AG04450 (cell line): ENCODE measurements at regions not wholly inside any gene's neighbourhood (a gene's known extent, or its start where the extent isn't known, plus 50 kb on each side); places are given as distances from the start of the nearest gene placed in this dataset.

Experiments
- CTCF ChIA-PET: fragments of 300-600, 350-600 bp; formaldehyde crosslinking; extraction: SDS; loops from one replicate; lab custom pipeline; 2022; ENCODE audit warnings: antibody characterized with exemption, inconsistent platforms; lab: Charles Lee
- POLR2A ChIA-PET: fragments of 350-600 bp; formaldehyde crosslinking; extraction: SDS; loops from one replicate; lab custom pipeline; 2021; ENCODE audit warnings: antibody characterized with exemption, inconsistent platforms; lab: Yijun Ruan, JAX
- DNase-seq: peaks from one replicate; pipeline ENCODE4 v3.0.0-alpha.2; 2011; ENCODE audit warnings: low read depth, low spot score
- H3K27ac ChIP-seq: one replicate; pipeline ENCODE4 v1.5.1; 2012; ENCODE audit warnings: low read depth, low read length, control low read depth
- H3K27me3 ChIP-seq: one replicate; pipeline ENCODE4 v1.6.0; 2012; ENCODE audit warnings: low read length; ENCODE audit not compliant: control insufficient read depth, insufficient read depth
- H3K4me3 ChIP-seq: 2 replicates; pipeline ENCODE4 v1.5.1; 2011; ENCODE audit warnings: mild to moderate bottlenecking, low read depth, low read length, control low read depth
- H3K9me3 ChIP-seq: 2 replicates; pipeline ENCODE4 v1.5.1; 2012; ENCODE audit warnings: low read length; ENCODE audit not compliant: control insufficient read depth, insufficient read depth
- TF ChIP-seq, protein P1 (sequence below): IDR thresholded peaks from 2 replicates; pipeline ENCODE4 v1.5.1; 2011; ENCODE audit warnings: low read depth, low read length, control low read depth, inconsistent platforms

DNA sequence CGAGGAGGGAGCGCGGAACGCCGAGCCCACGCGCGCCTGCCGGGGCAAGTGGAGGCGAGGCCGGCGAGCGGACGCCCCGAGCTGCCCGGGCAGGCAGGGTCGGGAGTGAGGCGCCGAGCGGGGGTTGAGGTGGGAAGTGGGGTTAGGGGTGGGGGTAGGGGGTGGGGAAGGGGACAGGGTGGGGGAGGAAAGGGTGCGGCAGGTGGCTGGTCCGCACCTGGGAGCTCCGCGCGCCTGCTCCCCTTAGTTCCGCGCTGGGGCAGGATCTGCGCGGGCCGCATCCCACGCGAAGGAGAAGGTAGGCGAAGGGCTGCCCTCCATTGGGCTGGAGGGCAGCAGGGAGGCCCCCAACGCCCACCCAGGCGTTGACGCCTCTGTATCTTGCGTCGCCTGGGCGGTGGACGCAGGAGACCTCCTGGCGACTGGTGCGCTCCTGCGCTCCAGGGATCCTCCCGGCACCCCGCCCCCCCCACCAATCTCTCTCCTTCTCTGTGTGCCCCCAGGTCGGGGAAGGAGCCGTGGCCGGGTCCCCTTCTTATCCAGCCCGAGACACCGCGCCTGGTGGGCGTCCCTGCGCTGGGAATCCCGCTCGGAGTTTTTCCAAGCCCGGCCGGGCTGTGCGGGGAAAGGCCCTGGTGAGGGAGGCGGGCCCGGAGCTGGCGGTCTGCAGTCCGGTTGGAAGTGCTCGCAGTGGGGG, 51.3 kb upstream of the AMZ2 start:
- Histone ChIP-seq H3K27ac (no peak overlapping the region), H3K9me3 (peaks cover 6% of the 10 kb centered on the region; the same call in 1 of the 2 replicates), H3K4me3 (no peak overlapping the region), H3K27me3 (peaks cover 59% of the 10 kb centered on the region)
- CTCF ChIA-PET: interaction anchor here (0.5 kb wide), 1 partner anchor 57 kb away, joined by 3 read pairs; no protein-coding TSS in a partner anchor
- no peak for DNase-seq
- TF ChIP-seq, protein P1, sequence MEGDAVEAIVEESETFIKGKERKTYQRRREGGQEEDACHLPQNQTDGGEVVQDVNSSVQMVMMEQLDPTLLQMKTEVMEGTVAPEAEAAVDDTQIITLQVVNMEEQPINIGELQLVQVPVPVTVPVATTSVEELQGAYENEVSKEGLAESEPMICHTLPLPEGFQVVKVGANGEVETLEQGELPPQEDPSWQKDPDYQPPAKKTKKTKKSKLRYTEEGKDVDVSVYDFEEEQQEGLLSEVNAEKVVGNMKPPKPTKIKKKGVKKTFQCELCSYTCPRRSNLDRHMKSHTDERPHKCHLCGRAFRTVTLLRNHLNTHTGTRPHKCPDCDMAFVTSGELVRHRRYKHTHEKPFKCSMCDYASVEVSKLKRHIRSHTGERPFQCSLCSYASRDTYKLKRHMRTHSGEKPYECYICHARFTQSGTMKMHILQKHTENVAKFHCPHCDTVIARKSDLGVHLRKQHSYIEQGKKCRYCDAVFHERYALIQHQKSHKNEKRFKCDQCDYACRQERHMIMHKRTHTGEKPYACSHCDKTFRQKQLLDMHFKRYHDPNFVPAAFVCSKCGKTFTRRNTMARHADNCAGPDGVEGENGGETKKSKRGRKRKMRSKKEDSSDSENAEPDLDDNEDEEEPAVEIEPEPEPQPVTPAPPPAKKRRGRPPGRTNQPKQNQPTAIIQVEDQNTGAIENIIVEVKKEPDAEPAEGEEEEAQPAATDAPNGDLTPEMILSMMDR: no peak
- POLR2A ChIA-PET: no interaction called here

DNA sequence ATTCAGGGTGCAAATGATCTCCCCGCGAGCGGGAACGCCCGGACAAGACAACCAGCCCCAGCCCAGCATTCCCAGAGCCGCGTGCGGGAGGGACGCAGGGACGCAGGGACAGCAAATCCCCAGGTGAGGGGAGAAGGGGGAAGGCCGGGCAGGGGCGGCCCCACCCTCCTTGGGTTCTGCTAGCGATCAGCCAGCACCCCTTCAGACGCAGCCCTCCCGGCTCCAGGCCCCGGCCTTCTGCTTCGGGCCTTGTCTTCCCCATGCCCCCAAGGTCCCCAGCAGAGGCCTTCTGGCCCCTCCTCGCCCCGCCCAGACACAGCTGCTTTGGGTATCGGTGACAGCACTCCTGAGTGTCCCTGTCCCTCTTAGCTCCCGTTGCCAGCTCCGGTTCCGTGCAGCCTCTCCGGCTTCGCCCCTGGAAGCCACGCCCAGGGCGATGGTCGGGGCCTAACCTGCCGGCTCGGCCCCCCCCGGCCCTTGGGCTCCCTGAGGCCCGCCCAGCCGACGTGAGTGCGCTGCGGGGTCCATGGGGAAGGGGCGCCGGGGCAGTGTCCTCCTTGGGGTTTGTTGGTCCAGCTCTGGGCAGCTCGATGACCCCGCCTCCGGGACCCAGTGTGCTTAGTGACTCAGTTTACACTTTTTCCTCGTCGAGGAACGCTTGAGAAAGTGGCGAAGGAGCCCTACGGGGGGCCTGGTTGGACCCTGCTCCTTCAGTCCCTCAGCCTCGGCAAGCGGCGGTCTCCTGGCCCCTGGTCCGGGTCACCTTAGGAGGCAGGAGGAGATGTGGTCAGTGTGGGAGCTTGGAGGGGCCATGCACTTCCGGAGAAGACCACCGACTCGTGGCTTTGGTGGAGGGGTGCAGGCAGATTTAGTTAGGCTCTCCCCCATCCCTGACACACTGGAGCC, 50.5 kb upstream of the AMZ2 start:
- POLR2A ChIA-PET: no interaction called here
- H3K4me3 ChIP-seq: no peak overlapping the region
- H3K27me3 ChIP-seq: peaks cover 59% of the 10 kb centered on the region
- H3K27ac ChIP-seq: no peak overlapping the region
- TF ChIP-seq, protein P1: no peak
- H3K9me3 ChIP-seq: peaks cover 6% of the 10 kb centered on the region; the same call in 1 of the 2 replicates
- no peak for DNase-seq
- CTCF ChIA-PET: interaction anchor here (0.5 to 5.6 kb wide), 3 partner anchors 25 to 158 kb away, joined by 3 to 44 read pairs (median 5); no protein-coding TSS in a partner anchor

DNA sequence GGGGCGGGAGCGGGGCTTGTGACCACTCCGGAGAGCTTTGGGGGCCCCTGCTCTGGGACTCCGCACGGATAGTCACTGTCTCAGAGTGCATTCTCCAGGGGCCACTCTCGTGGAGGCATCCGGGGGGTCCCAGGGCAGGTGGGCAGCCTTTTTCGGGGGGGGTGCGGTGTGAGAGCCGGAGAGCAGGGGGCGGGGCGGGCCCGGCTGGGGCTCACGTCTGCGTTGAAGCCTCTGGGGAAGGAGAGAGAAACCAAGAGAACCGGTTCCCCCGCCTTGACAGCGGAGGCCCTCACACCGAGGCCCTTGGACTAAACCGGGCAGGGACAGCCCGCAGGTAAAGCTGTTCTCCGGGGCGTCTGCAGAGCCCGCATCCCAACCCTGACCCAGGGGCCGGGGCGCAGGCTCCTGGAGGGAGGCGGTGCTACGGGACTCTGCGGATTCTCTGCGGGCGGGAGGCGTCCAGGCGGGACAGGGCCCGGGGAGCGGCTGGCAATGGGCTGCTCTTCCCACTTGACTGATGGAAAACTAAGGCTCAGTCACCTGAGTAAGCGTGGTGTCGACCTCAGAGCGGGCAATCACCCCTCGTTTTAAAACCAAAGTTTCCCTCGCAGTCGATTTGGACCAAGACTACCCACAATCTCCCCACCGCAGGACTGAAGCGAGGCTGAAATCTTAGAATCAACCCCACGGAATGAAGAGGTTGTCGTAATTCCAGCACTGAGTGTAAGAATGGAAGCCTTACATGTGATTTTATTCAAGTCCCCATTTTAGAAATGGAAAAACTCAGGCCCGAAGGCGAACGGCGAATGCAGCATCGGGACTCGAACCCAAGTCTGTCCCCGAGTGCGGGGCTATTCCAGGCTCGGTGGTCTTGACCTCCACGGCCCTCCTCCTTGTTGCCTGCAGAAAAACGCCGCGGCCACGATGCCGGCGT, 49.6 kb upstream of the AMZ2 start:
- CTCF ChIA-PET: interaction anchor here (0.6 to 5.6 kb wide), 3 partner anchors 7 to 159 kb away, joined by 5 to 44 read pairs (median 14); no protein-coding TSS in a partner anchor
- Histone ChIP-seq H3K9me3 (peaks cover 6% of the 10 kb centered on the region; the same call in 1 of the 2 replicates), H3K27me3 (peaks cover 59% of the 10 kb centered on the region), H3K4me3 (no peak overlapping the region), H3K27ac (no peak overlapping the region)
- DNase-seq: no peak
- TF ChIP-seq, protein P1: no peak
- POLR2A ChIA-PET: no interaction called here
